GM13977 (cell line): ENCODE measurements at regions not wholly inside any gene's neighbourhood (a gene's known extent, or its start where the extent isn't known, plus 50 kb on each side); places are given as distances from the start of the nearest gene placed in this dataset.

Experiments used
- DNase-seq: peaks from one replicate; pipeline ENCODE4 v3.0.0; 2012; ENCODE audit warnings: low spot score
- in situ Hi-C: fragments of 300-500 bp; cut with MboI; formaldehyde crosslinking; loops from one replicate; pipeline ENCODE4 v1.12.0; 2022; ENCODE audit warnings: low sequenced_read_pairs, low pct_unique_long_range_greater_than_20kb, mixed read lengths, inconsistent platforms; ENCODE audit not compliant: unreplicated experiment
- TF ChIP-seq, protein P1 (sequence below): IDR thresholded peaks from 2 replicates; pipeline ENCODE4 v1.5.1; 2012; ENCODE audit warnings: mild to moderate bottlenecking, control low read depth; ENCODE audit not compliant: insufficient read depth; ENCODE audit errors: extremely low read depth, missing control alignments

DNA sequence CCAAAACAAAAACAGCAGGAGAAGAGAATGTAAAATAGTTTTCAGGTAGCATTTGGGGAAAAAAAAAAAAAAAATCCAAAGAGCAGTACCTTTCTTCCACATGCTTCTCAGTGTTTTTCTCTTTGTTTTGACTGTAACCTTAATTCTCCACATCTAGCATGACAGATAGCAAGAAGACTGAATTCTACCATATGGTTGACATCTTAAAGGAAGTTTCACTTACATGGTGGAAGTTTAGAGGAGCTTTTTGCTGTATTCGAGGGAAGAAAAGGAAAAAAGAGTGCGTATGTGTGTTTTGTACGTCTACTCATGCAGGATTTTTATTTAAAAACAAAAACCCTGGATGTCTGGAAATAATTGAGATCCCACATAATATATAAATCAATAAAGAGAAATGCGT, 604.8 kb downstream of the CCDC171 start:
- in situ Hi-C loops, result no loop called here
- TF ChIP-seq, protein P1, sequence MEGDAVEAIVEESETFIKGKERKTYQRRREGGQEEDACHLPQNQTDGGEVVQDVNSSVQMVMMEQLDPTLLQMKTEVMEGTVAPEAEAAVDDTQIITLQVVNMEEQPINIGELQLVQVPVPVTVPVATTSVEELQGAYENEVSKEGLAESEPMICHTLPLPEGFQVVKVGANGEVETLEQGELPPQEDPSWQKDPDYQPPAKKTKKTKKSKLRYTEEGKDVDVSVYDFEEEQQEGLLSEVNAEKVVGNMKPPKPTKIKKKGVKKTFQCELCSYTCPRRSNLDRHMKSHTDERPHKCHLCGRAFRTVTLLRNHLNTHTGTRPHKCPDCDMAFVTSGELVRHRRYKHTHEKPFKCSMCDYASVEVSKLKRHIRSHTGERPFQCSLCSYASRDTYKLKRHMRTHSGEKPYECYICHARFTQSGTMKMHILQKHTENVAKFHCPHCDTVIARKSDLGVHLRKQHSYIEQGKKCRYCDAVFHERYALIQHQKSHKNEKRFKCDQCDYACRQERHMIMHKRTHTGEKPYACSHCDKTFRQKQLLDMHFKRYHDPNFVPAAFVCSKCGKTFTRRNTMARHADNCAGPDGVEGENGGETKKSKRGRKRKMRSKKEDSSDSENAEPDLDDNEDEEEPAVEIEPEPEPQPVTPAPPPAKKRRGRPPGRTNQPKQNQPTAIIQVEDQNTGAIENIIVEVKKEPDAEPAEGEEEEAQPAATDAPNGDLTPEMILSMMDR, result no peak
- DNase-seq, result no peak

DNA sequence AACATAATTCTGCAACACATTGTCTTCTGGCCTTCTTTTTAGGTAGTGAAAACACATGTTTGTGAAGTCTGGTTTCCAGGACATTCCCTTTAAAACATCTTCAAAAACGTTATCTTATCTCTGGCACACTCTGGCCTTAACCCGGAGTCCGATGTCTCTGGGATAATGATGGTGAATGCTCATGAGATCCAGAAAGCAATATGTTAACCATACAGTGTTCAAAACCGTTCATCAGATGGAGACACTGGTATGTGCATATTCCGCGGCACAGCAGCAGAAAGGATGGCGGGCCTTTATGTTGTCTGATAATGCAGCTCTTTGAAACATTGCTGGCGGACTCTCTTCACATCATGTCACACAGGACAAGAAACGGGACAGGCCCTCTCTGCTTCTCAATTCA, 605.2 kb downstream of the CCDC171 start:
- TF ChIP-seq, protein P1, result no peak
- in situ Hi-C loops, result no loop called here
- DNase-seq, result no peak

DNA sequence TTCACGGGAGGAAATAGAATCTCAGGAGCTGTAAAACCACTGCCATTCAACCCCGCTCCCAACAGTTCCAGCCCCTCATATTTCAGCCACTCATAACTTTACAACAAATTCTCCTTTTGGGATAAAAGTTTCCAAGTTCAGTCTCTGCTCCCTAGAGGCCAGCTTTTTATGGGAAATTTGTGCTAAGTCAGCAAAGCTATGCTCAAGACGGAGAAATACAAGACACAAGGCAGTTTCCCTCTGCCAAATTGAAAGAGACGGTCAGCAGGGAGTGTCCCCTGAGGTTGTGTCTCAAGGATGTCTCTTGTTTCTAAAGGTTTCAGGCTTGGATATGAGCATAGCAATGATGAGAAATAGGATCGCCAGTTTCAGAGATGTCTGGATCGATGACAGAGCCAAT, 608.6 kb downstream of the CCDC171 start:
- no peak for DNase-seq
- in situ Hi-C loops, result no loop called here
- TF ChIP-seq, protein P1, result no peak

DNA sequence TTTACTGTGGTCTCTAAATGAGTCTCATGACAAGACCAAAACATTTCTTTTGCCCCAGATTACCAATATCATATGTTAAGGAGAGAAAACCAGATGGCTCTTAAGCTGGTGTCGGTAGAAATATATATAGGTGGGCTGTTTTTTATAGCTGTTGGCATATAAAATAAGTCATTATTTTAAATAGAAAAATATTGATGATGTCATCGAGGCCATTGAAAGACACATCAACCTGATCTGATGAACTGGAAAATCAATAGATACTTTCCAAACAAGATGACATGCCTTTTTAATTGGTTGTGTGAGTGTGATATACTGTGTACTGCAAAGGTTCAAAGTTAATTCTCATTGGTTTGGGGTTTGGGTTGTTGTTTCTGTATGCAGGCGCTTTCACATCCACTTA, 617.3 kb downstream of the CCDC171 start:
- in situ Hi-C loops, result no loop called here
- TF ChIP-seq, protein P1, result no peak
- no peak for DNase-seq

DNA sequence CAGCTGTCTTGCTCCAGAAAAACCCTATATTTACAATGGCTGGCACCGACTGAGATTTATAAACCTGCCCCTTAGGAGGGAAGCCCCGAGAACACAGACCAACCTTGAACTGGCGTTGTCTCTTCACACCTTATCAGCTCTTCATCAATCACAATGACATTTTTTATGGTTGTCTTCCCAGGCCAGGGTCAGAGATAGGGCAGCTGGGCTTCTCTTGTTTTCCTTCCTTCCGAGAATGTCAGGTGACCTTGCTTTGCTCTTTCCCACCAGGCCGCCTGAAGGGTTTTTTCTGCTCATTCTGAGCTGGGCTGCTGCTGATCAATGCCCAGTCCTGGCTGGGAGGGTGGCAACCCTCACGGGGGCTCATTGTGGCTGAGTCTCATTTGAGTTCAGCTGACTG, 619.1 kb downstream of the CCDC171 start:
- TF ChIP-seq, protein P1, result no peak
- no peak for DNase-seq
- in situ Hi-C loops, result no loop called here

DNA sequence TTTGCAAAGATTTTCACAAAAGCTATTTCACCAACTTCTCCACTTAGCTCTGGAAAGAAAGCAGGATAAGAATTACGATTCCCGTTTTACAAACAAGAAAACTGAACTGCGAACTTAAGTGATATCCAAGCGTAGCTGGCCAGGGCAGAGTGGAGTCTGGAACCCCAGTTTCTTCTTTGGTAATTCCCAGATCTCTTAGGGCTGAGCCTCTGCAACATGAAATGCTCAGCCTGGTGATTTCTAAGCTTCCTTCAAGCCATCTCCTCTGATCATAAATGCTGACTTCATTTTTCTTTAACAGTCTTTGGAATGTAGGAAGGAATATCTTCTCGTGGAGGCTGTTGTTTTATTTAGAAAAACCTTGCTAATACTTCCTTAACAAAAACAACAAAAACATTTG, 620.0 kb downstream of the CCDC171 start:
- TF ChIP-seq, protein P1, result no peak
- no peak for DNase-seq
- in situ Hi-C loops, result no loop called here

DNA sequence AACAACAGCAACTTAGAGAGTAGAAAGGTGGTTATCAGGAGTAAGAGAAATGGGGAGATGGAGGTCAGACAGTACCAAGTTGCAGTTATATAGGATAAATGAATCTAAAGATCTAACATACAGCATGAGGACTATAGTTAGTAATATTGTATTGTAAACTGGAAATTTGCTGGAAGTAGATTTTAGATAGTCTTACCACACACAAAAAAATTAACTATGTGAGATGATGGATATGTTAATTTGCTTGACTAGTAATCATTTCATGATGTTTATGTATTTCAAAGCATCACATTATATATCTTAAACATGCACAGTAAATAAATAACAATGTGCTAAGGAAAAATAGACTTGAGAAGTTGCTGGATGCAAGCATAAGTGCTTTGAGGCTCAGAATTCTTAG, 622.1 kb downstream of the CCDC171 start:
- DNase-seq, result no peak
- TF ChIP-seq, protein P1, result no peak
- in situ Hi-C loops, result no loop called here
